ENCODE measurements at regions not wholly inside any gene's neighbourhood (a gene's known extent, or its start where the extent isn't known, plus 50 kb on each side); places are given as distances from the start of the nearest gene placed in this dataset.

DNA sequence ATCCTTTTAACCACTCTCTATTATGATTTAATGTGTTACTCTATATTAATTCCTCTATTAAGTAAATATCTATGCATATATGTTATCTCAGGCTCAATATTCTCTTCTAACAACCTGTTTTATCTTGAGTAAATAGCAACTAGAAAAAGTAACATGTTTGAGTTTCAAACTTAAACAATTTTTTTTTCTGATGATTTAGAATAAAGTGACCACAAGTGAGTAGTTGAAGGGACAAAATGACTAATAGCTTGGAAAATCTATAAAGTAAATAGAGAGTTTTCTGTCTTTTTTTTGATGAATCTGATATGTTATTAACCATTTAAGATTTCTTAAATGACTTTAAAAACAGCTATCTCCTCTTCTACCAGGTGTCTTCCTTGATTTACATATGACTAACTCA lies 483.8 kb downstream of the TFEC start:
- DNase-seq, result no peak

DNA sequence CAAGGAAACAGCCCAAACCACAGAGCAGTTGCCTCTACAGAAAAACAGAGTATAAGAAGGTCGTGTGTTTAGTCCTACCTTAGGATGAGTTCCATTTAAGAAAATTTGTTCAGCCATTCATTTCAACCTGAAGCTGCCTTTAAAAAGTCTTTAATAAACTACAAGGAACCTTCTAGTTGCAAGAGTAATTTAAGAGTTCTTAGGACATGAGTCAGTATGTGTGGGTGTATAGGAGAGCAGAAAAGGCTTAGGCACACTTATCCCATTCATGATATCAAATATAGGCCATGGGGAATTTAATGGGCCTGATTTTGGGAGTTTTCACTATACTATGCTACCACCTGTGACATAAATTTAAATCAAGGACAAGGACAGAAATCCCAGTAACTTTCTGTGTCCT lies 496.8 kb downstream of the TFEC start:
- DNase-seq, result no peak

DNA sequence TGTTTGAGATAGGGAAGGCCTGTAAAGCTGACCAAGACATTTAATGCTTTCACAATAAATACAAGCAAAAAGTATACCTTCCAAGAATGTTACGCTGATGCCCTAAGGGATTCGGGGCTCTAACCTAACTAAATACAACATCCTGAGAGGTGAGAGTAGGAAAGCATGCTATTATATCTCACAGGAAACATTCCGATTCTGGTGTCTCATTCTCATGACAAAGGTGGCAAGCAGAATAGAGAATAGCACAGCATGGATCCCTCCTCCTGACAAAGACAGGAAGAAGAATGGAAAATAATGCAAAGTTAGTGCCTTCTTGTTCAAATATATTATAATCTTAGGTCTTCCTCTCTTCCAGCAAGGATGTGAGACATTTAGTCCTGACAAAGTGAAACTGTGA lies 504.3 kb downstream of the TFEC start:
- no peak for DNase-seq

DNA sequence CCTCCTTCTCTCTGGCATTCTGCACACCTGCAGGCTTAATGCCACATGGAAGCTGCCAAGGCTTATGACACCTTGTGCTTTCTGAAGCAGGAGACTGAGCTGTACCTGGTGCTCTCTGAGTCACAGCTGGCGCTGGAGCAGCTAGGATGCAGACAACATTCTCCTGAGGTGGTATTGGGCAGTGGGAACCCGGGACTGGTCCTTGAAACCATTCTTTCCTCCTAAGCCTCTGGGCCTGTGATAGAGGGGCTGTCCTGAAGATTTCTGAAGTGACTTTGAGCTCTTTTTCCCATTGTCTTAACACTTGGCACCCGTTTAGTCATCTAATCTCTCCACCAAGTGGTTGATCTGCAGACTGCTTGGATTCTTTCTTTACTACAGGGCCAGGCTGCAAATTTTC lies 508.4 kb downstream of the TFEC start:
- DNase-seq, result no peak

DNA sequence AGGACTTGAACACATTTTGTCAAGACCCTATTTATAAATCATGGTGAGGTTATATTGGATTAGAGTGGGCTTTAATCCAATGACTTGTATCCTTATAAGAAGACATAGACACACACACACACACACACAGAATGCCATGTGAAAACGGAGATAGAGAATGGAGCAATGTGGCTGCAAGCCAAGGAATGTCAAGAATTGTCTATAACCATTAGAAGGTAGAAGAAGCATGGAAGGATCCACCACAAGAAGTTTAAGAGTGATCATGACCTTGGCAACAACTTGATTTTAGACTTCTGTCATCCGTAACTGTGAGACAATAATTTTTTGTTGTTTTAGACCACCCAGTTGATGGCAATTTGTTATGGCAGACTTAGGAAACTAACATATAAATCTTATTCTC lies 514.2 kb downstream of the TFEC start:
- no peak for DNase-seq

- DNase-seq, result no peak
Observed at GRCh38 chr7:115511330-115511729, 519.2 kb downstream of the TFEC start.

GRCh38 chr7:115505136-115505535 lies 525.4 kb downstream of the TFEC start:
- no peak for DNase-seq

DNA sequence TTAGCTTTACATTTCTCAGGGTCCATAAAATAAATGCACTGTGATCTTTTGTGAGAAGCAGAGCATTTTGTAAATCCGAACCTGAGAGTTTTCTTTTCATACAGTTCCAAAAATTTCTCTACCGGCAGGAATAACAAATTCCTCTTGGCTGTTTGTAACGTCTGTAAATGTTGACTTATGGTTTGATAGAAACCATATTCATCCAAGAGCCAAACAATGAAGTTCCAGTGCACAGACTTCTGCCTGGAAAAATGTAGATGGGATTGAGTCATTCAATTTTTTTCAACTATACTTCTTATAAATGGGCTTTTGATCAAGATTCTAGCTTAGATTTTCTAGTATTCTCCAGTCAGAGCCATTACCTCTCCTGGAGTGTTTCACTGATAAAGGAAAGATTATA lies 530.6 kb downstream of the TFEC start:
- DNase-seq, result no peak

DNA sequence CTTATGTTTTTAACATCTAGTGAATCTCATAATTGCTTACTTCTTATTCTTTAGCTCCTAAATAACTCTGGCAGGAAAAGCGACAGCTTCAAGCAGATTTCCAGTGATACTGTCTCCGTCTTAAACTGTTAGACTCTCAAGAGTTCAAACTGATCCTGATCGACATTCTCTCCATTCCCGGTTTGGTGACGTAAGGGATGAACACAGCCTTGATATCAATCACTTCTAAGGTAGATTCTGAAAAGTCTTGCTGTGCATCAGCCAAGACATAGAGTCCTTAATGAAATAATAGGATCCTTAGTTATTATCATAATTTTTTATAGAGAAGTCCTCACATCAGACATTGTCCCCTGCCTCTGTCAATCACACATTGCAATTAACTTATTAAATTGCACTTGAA lies 534.6 kb downstream of the TFEC start:
- DNase-seq, result no peak

DNA sequence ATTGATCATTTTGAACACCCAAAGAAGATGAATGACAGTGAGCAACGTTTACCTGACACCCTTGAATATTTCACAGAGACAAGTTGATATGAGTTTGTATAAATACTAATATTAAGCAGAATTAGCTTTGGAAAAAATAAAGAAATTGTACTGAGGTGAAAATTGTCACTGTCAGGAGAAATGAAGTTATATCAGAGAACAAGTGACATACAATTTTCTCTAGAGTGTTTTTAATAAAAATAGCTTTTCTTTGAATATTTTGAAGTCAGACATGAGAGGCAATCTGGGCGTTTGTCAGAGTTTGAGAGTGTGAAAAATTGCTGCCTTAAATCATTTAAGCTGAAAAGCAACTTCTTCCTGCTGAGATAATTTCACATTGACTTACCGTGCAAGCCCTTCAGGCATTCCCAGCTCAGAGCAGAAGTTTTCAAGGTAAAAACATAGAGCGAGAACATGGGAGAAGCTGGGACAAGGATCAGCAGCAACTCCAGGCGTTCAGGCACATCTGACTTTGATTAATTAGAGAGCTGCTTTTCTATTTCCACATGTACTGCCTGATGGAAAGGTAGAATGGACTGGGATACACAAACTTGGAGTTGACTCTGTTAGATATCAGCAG lies 535.9 kb downstream of the TFEC start:
- DNase-seq, result no peak

DNA sequence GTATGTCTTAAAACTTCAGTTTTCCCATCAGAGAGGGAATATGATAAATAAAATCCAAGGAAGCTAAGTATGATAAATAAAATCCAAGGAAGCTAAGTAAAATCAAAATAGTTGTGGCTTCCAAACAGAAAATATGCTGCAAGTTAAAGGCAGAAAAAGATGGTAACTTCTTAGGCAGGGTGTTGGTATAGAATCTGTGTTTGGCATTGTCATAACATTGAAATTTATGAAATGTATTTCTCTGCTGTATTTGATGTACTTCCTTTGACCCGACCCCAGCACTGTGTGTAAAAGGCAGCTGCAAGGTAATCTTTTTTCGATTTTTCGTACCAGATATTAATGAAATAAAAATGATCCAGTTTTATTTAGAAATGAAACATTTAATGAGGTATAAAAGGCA lies 537.2 kb downstream of the TFEC start:
- DNase-seq, result no peak

GRCh38 chr7:115491744-115492380 lies 538.7 kb downstream of the TFEC start:
- no peak for DNase-seq

GRCh38 chr7:115479448-115479847 lies 551.1 kb downstream of the TFEC start:
- DNase-seq, result no peak

DNA sequence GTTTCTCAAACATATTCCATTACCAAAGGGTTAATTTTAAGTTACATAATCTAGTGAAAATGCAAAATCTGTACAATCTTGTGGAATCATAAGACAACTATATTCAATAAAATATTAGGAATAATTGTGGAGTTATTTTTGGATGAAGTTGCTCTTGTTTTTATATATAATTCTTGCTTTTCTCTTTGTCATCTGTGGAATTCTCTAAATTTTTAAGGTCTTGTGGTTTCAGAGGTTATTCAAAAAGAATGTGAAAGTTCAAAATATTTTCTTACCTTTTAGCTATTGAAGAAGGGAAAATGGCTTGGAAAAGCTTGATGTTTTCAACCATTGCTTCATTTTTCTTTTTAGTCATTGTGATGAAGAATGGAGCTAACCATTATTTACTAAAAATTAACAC lies 552.1 kb downstream of the TFEC start:
- DNase-seq, result no peak

DNA sequence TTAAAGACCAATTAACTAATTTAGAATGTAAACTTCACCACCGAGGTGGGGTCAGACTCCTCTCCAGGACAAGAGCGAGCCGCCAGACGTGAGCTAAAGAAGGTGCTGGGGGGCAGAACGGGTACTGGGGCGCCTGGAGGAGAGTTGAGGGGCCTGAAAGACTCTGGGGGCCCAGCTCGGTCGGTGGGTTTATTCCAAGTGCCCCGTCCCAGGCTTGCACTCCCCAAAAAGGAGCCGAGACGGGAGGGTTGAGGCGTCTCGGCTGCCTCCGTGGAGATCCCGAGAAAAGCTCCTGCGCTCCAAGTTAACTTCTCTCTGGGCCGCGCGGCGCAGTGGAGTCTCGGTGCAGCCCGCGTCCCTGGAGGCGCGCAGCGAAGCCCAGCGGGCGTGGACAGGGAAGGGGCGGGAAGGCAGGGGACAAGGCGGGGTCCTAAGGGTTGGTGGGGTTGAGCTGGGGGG lies 553.3 kb downstream of the TFEC start:
- no peak for DNase-seq

- DNase-seq, result no peak
Observed at GRCh38 chr7:115476671-115477181, 553.8 kb downstream of the TFEC start.

- DNase-seq, result no peak
Observed at GRCh38 chr7:115475761-115476385, 554.0 kb downstream of the MDFIC start.

- DNase-seq, result no peak
Observed at GRCh38 chr7:115475206-115475605, 553.3 kb downstream of the MDFIC start.

GRCh38 chr7:115474137-115474536 lies 552.2 kb downstream of the MDFIC start:
- no peak for DNase-seq

GRCh38 chr7:115471891-115472290 lies 550.0 kb downstream of the MDFIC start:
- no peak for DNase-seq

DNA sequence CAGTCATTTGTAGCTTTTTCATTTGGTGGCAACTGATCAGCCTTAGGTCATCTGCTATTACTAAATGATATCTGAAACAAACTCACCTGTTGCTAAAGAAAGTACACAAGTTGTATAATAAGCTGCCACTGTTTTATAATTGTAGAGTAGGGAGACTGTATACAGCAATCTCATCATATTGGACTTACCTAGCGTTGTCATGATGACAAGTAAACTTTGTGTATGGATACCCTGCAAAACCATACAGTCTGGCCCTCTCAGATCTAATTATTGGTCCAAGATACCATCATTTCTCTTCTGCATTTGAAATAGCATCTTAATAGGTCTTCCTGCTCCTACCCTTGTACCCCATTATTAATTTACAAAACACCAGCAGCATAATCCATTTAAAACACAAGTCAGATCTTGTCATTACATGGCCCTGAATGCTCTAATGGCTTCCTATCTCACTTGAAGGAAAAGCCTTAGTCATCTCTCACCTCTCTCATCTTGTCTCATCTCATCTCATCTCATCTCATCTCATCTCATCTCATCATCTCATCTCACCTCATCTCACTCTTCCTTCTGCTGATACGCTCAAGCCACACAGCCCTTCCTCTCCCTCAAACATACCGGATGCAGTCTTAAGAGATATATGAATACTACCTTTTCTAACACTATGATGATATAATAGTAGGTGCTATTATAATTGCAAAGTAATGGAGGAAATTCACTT lies 540.6 kb downstream of the MDFIC start:
- DNase-seq, result no peak

GRCh38 chr7:115449689-115450088 lies 527.8 kb downstream of the MDFIC start:
- no peak for DNase-seq

GRCh38 chr7:115447495-115447894 lies 525.6 kb downstream of the MDFIC start:
- DNase-seq, result no peak

DNA sequence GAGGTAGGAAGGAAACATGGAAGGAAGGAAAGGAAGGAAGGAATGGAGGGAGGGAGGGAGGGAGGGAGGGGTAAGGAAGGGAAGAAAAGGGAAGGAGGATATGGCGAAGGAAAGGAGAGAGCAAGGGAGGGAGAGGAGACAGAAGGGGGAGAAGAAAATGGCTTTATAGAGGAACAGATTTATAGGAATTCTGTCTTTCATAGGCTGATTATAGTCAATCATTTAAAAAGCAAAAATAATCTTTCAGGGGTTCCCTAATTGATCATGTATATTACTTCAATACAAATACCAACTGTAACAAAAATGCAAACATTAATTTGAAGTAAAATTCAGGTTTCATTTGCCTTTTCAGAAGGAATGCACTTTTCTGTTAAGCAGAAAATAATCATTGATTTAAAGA lies 519.1 kb downstream of the MDFIC start:
- DNase-seq, result no peak
